ENCODE measurements at regions not wholly inside any gene's neighbourhood (a gene's known extent, or its start where the extent isn't known, plus 50 kb on each side); places are given as distances from the start of the nearest gene placed in this dataset.

- no peak for TF ChIP-seq SUZ12 (IDR thresholded peaks at IDR 0.05; ENCODE audit: extremely low read depth, insufficient read depth, insufficient read length)
- no peak for TF ChIP-seq YY1 (IDR thresholded peaks at IDR 0.05; ENCODE audit: insufficient read depth, insufficient read length)
These were observed 752.1 kb downstream of the NCAM2 start for GRCh38 chr21:21750124-21750825.

Data from NT2/D1 (cell line).